HS-27A (cell line): ENCODE measurements at regions not wholly inside any gene's neighbourhood (a gene's known extent, or its start where the extent isn't known, plus 50 kb on each side); places are given as distances from the start of the nearest gene placed in this dataset.
"Not testable (repeated sequence)": the region's sequence is repeated elsewhere in the genome, so short reads cannot be mapped to it uniquely, and the experiment has no call there.

ENCODE experiments used
- DNase-seq: peaks from one replicate; pipeline ENCODE4 v3.0.0-alpha.2; 2012; ENCODE audit warnings: low read depth, missing footprints

- not testable (repeated sequence) for DNase-seq
These were observed 289.9 kb upstream of the PRSS16 start for GRCh38 chr6:26957399-26958127.

GRCh38 chr6:26961236-26961635 is 286.3 kb upstream of the PRSS16 start:
- DNase-seq, result not testable (repeated sequence)

- DNase-seq, result no peak
These were observed 245.1 kb upstream of the PRSS16 start for GRCh38 chr6:27002447-27002846.

GRCh38 chr6:27007020-27007419 is 240.5 kb upstream of the PRSS16 start:
- DNase-seq, result no peak

GRCh38 chr6:27008613-27009012 is 238.9 kb upstream of the PRSS16 start:
- DNase-seq, result not testable (repeated sequence)

- not testable (repeated sequence) for DNase-seq
These were observed 233.4 kb upstream of the PRSS16 start for GRCh38 chr6:27014053-27014452.

- no peak for DNase-seq
These were observed 230.8 kb upstream of the PRSS16 start for GRCh38 chr6:27016689-27017088.

- DNase-seq, result not testable (repeated sequence)
These were observed 229.1 kb upstream of the PRSS16 start for GRCh38 chr6:27018401-27018800.

- DNase-seq, result peak; percentile 92
These were observed 227.6 kb upstream of the PRSS16 start for GRCh38 chr6:27019651-27020552.

- DNase-seq, result no peak
These were observed 227.0 kb upstream of the PRSS16 start for GRCh38 chr6:27020553-27020880.

- no peak for DNase-seq
These were observed 223.8 kb upstream of the PRSS16 start for GRCh38 chr6:27023664-27024063.

- DNase-seq, result no peak
These were observed 222.2 kb upstream of the PRSS16 start for GRCh38 chr6:27025351-27025750.

GRCh38 chr6:27026361-27026760 is 221.1 kb upstream of the PRSS16 start:
- no peak for DNase-seq

GRCh38 chr6:27031302-27031701 is 216.2 kb upstream of the PRSS16 start:
- DNase-seq, result no peak

- DNase-seq, result no peak
These were observed 209.0 kb upstream of the PRSS16 start for GRCh38 chr6:27038498-27038897.

- no peak for DNase-seq
These were observed 207.1 kb upstream of the PRSS16 start for GRCh38 chr6:27040244-27041042.

GRCh38 chr6:27043244-27043643 is 204.3 kb upstream of the PRSS16 start:
- no peak for DNase-seq

GRCh38 chr6:27045131-27045530 is 202.4 kb upstream of the PRSS16 start:
- DNase-seq, result not testable (repeated sequence)

- not testable (repeated sequence) for DNase-seq
These were observed 199.8 kb upstream of the PRSS16 start for GRCh38 chr6:27047725-27048124.

- DNase-seq, result no peak
These were observed 197.4 kb upstream of the PRSS16 start for GRCh38 chr6:27049863-27050781.

- not testable (repeated sequence) for DNase-seq
These were observed 195.3 kb upstream of the PRSS16 start for GRCh38 chr6:27052082-27052730.
